Fibroblast of peridontal ligament (primary cell): ENCODE measurements at regions not wholly inside any gene's neighbourhood (a gene's known extent, or its start where the extent isn't known, plus 50 kb on each side); places are given as distances from the start of the nearest gene placed in this dataset.
"Not testable (repeated sequence)": the region's sequence is repeated elsewhere in the genome, so short reads cannot be mapped to it uniquely, and the experiment has no call there.

ENCODE experiments used
- DNase-seq: peaks from one replicate; pipeline ENCODE4 v3.0.0-alpha.2; 2010; ENCODE audit errors: extremely low read depth

GRCh38 chr9:41623666-41624065, 434.5 kb upstream of the ZNG1F start:
- not testable (repeated sequence) for DNase-seq

DNA sequence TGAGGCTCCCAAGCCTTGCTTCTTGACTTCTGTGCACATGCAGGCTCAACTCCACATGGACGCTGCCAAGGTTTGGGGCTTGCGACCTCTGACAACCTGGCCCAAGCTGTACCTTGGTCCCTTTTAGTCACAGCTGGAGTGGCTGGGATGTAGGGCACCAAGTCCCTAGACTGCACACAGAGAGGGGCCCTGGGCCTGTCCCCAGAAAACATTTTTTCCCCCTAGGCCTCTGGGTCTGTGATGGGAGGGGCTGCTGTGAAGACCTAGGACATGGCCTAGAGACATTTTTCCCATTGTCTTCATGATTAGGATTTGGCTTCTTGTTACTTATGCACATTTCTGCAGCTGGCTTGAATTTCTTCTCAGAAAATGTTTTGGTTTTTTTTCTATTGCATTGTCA, 430.1 kb upstream of the ZNG1F start:
- DNase-seq = not testable (repeated sequence)

DNA sequence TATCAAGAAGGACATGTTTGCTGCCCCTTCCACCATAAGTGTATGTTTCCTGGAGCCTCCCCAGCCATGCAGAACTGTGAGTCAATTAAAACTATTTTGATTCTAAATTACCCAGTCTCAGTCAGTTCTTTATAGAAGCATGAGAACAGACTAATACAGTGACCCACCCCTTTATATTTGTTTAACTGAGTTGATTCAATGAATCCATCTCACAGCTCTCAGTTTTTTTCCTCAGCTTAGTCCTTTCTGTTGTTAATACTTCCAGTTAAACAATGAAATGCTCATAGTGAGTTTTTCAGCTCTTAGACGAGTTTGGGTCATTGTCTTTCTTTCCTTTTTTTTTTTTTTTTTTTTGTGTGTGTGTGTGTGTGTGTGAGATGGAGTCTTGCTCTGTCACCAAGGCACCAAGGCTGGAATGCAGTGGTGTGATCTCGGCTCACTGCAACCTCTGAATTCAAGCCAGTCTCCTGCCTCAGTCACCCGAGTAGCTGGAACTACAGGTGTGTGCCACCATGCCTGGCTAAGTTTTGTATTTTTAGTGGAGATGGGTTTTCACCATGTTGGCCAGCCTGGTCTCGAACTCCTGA, 417.9 kb upstream of the ZNG1F start:
- not testable (repeated sequence) for DNase-seq

GRCh38 chr9:41565572-41565971, 376.5 kb upstream of the ZNG1F start:
- not testable (repeated sequence) for DNase-seq
